Head of caudate nucleus (tissue), 42 donors: ENCODE measurements at regions not wholly inside any gene's neighbourhood (a gene's known extent, or its start where the extent isn't known, plus 50 kb on each side); places are given as distances from the start of the nearest gene placed in this dataset.

Source experiments
- DNase-seq, 42 donors: peaks; one replicate each; pipeline versions ENCODE4 v3.0.0 to v3.0.0-alpha.2; 2020 to 2021; ENCODE audit warnings: mixed read lengths in 7 of 42
- intact Hi-C: fragments of 100-400 bp; cut with DNase I; formaldehyde crosslinking; loops from one replicate; pipeline ENCODE4 v1.15.0; 2022

- no peak for DNase-seq
- intact Hi-C loops, result no loop called here
Observed at GRCh38 chr2:196224756-196225155, 53.4 kb upstream of the STK17B start.

- no peak for DNase-seq
- intact Hi-C loops, result no loop called here
Observed at GRCh38 chr2:196225213-196225612, 53.8 kb upstream of the STK17B start.

- intact Hi-C loops, result no loop called here
- no peak for DNase-seq
Observed at GRCh38 chr2:196226058-196226706, 54.8 kb upstream of the STK17B start.

- intact Hi-C loops, result no loop called here
- no peak for DNase-seq
Observed at GRCh38 chr2:196226707-196227065, 55.3 kb upstream of the STK17B start.

- intact Hi-C loops, result no loop called here
- DNase-seq, result no peak
Observed at GRCh38 chr2:196229013-196229412, 57.6 kb upstream of the STK17B start.

GRCh38 chr2:196230061-196230854 lies 58.9 kb upstream of the STK17B start:
- intact Hi-C loops, result no loop called here
- DNase-seq, result no peak

- intact Hi-C loops, result no loop called here
- DNase-seq, result no peak
Observed at GRCh38 chr2:196233021-196233804, 61.8 kb upstream of the STK17B start.

GRCh38 chr2:196233805-196234475 lies 62.6 kb upstream of the STK17B start:
- intact Hi-C loops, result no loop called here
- no peak for DNase-seq

GRCh38 chr2:196234672-196235071 lies 63.3 kb upstream of the STK17B start:
- intact Hi-C loops, result no loop called here
- no peak for DNase-seq

GRCh38 chr2:196238836-196239380 lies 67.5 kb upstream of the STK17B start:
- DNase-seq, result no peak
- intact Hi-C loops, result no loop called here

- peak in 27 of 42 donors; percentile 8 to 51 (median 28) for DNase-seq
- intact Hi-C loops, result no loop called here
Observed at GRCh38 chr2:196239622-196240587, 68.5 kb upstream of the STK17B start.

- intact Hi-C loops, result no loop called here
- DNase-seq, result no peak
Observed at GRCh38 chr2:196241175-196241574, 69.8 kb upstream of the STK17B start.

GRCh38 chr2:196242131-196242620 lies 70.8 kb upstream of the STK17B start:
- intact Hi-C loops, result no loop called here
- no peak for DNase-seq

GRCh38 chr2:196244516-196244915 lies 73.1 kb upstream of the STK17B start:
- intact Hi-C loops, result no loop called here
- no peak for DNase-seq

GRCh38 chr2:196244966-196245365 lies 73.6 kb upstream of the STK17B start:
- intact Hi-C loops, result no loop called here
- DNase-seq, result no peak

- intact Hi-C loops, result no loop called here
- no peak for DNase-seq
Observed at GRCh38 chr2:196245378-196246140, 74.2 kb upstream of the STK17B start.
